ENCODE measurements at regions not wholly inside any gene's neighbourhood (a gene's known extent, or its start where the extent isn't known, plus 50 kb on each side); places are given as distances from the start of the nearest gene placed in this dataset.
A peak's percentile ranks its signal among the peaks of the same experiment; 100 is the strongest.

DNA sequence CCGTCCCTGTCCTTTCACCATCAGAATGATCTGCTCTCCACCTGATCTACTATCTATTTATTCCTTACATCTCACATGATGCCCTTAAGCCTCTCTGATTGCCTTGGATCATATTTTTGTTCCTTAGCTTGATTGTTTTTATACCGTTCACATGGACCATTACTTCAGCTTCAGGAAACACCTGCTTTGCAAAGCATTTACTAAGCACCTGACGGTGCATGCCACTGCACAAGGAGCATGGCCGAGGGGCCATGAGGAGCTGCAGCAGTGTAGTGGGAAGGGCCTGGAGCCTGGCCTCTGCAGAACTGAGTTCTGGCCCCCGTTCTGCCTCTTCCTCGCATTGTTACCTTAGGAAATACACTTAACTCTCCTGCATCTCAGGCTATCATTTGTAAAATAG lies 124.1 kb upstream of the NDUFV2 start:
- TF ChIP-seq, protein P1, sequence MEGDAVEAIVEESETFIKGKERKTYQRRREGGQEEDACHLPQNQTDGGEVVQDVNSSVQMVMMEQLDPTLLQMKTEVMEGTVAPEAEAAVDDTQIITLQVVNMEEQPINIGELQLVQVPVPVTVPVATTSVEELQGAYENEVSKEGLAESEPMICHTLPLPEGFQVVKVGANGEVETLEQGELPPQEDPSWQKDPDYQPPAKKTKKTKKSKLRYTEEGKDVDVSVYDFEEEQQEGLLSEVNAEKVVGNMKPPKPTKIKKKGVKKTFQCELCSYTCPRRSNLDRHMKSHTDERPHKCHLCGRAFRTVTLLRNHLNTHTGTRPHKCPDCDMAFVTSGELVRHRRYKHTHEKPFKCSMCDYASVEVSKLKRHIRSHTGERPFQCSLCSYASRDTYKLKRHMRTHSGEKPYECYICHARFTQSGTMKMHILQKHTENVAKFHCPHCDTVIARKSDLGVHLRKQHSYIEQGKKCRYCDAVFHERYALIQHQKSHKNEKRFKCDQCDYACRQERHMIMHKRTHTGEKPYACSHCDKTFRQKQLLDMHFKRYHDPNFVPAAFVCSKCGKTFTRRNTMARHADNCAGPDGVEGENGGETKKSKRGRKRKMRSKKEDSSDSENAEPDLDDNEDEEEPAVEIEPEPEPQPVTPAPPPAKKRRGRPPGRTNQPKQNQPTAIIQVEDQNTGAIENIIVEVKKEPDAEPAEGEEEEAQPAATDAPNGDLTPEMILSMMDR (IDR thresholded peaks at IDR 0.05) = no peak
- H3K4me1 Mint-ChIP-seq (ENCODE audit: low read depth) = peaks cover 23% of the 10 kb centered on the region
- H3K36me3 Mint-ChIP-seq (ENCODE audit: low read depth) = peaks cover 2% of the 10 kb centered on the region
- H3K9me3 Mint-ChIP-seq (ENCODE audit: low read depth) = peaks cover 12% of the 10 kb centered on the region
- H3K4me3 Mint-ChIP-seq (ENCODE audit: unreplicated experiment) = no peak overlapping the region
- H3K27me3 Mint-ChIP-seq (ENCODE audit: low read depth) = no peaks in the 10 kb centered on the region
- no peak overlapping the region for H3K27ac Mint-ChIP-seq (ENCODE audit: unreplicated experiment)
- no peak for DNase-seq (ENCODE audit: low spot score)

DNA sequence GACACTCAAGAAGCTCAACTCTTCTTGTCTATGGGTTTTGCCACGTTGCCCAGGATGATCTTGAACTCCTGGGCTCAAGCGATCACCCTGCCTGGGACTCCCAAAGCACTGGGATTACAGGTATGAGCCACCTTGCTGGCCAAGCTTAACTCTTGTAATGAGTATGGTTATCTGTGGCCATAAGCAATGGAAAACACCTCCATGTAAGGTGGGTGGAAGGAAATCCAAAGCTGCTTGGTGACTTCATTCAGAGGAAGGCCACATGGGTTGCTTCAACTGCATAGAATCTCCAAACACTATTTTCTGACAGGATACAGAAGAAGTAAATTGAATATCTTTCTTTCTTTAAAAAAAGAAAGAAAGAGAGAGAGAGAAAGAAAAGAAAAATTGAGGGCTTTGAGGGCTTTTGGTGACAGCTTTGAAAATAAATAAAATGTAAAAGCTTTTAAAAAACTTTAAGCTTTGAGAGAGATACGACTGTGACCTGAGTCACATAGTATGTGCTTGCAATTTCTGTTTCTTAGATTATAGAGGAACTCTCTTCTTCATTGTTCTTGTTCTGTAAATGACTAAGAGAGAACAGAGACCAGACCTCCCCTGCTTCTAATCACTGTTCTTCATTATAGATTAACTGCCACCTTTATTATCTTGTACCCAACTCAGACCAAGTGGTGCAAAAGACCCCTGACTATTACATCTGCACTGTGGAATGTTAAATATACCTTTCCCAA lies 123.1 kb upstream of the NDUFV2 start:
- H3K27me3 Mint-ChIP-seq (ENCODE audit: low read depth) = no peaks in the 10 kb centered on the region
- peaks cover 4% of the 10 kb centered on the region for H3K9me3 Mint-ChIP-seq (ENCODE audit: low read depth)
- no peaks in the 10 kb centered on the region for H3K36me3 Mint-ChIP-seq (ENCODE audit: low read depth)
- H3K27ac Mint-ChIP-seq (ENCODE audit: unreplicated experiment) = no peak overlapping the region
- TF ChIP-seq, protein P1 (IDR thresholded peaks at IDR 0.05) = no peak
- H3K4me3 Mint-ChIP-seq (ENCODE audit: unreplicated experiment) = no peak overlapping the region
- peaks cover 23% of the 10 kb centered on the region for H3K4me1 Mint-ChIP-seq (ENCODE audit: low read depth)
- DNase-seq (ENCODE audit: low spot score) = no peak

DNA sequence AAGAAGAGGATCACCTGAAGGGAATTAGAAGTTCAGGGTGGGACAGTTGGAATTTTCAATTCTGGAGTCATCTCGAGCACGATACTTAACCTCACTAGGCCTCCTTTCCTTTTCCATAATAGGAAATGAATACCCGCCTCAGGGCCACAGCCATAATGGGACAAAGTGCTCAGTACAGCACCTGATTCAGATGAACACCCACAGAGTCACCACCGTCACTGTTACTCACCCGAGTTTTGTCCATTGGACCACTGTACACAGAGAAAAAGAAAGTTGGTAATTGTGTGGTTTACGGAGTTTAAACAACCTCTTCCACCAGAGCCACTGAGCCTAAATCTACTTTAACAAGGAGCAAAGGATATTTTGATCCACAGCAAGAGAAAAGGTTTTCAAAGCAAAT lies 122.0 kb upstream of the NDUFV2 start:
- DNase-seq (ENCODE audit: low spot score) = no peak
- TF ChIP-seq, protein P1 (IDR thresholded peaks at IDR 0.05) = no peak
- Mint-ChIP-seq H3K4me1 (ENCODE audit: low read depth) (peaks cover 23% of the 10 kb centered on the region), H3K36me3 (ENCODE audit: low read depth) (no peaks in the 10 kb centered on the region), H3K9me3 (ENCODE audit: low read depth) (no peaks in the 10 kb centered on the region), H3K4me3 (ENCODE audit: unreplicated experiment) (no peak overlapping the region), H3K27me3 (ENCODE audit: low read depth) (no peaks in the 10 kb centered on the region), H3K27ac (ENCODE audit: unreplicated experiment) (no peak overlapping the region)

DNA sequence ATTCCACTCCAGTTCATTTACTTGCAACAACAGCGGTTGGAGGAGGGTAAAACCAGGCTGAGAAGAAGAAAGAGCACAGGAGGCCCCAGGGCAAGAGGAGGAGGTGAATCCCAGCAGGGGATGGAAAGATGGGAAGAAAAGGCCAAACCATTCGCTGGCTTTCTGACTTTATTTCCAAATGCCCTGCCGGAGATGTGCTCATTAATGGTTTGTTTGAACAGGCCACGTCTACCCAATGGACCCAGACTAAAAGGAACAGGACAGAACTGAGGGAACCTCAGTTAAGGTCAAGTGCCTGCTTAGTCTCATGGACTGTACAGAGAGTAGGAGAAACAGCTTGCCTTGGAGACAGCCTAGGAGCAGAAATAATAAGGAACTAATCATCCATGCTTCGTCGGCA lies 121.6 kb upstream of the NDUFV2 start:
- Mint-ChIP-seq H3K27me3 (ENCODE audit: low read depth) (no peaks in the 10 kb centered on the region), H3K9me3 (ENCODE audit: low read depth) (no peaks in the 10 kb centered on the region), H3K4me1 (ENCODE audit: low read depth) (peaks cover 23% of the 10 kb centered on the region), H3K4me3 (ENCODE audit: unreplicated experiment) (no peak overlapping the region), H3K27ac (ENCODE audit: unreplicated experiment) (no peak overlapping the region), H3K36me3 (ENCODE audit: low read depth) (no peaks in the 10 kb centered on the region)
- DNase-seq (ENCODE audit: low spot score) = no peak
- TF ChIP-seq, protein P1 (IDR thresholded peaks at IDR 0.05) = no peak

DNA sequence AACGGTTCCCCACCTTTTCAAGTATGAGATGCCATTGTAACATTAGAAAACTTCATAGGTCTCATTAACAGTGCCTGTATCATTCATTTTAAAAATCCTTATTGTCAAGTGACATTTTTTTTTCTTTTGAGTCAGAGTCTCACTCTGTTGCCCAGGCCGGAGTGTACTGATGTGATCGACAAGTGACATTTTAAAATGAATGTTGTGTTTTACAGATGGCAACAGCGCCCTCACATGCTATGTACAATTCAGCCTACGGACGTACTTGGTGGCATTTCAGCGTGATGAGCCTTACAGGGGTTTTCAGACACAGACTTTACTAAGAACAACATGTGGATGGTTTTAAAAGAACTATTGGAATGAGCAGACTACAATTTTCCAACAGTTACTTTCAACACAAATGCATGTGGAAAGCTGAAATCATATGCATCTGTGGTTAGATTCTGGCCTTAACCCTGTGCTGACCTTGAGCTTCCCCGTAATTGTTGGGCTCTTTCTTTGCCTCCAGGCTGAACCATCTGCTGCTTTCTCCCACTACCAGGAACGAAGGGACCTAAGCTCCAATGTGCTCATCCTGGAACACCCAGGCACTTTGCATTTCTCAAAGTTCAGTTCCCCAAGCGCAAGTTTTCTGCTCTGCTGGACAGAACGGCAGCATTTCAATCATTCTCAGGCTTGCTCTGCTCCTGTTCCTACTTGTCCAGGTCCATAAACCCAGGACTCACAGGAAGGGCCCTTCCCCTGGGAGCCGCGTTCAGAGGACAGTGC lies 119.9 kb upstream of the NDUFV2 start:
- TF ChIP-seq, protein P1 (IDR thresholded peaks at IDR 0.05) = peak; percentile 95
- Mint-ChIP-seq H3K27me3 (ENCODE audit: low read depth) (no peaks in the 10 kb centered on the region), H3K27ac (ENCODE audit: unreplicated experiment) (peak overlapping the region; percentile 63), H3K4me3 (ENCODE audit: unreplicated experiment) (no peak overlapping the region), H3K36me3 (ENCODE audit: low read depth) (no peaks in the 10 kb centered on the region), H3K9me3 (ENCODE audit: low read depth) (no peaks in the 10 kb centered on the region), H3K4me1 (ENCODE audit: low read depth) (peaks cover 33% of the 10 kb centered on the region)
- no peak for DNase-seq (ENCODE audit: low spot score)
